HCT116 (cell line): ENCODE measurements at regions not wholly inside any gene's neighbourhood (a gene's known extent, or its start where the extent isn't known, plus 50 kb on each side); places are given as distances from the start of the nearest gene placed in this dataset.

Experiments used
- CEBPB ChIP-seq: IDR thresholded peaks from 2 replicates; pipeline ENCODE4 v1.6.1; 2012; ENCODE audit warnings: low read depth
- EZH2phosphoT487 ChIP-seq: fragments of 200-600 bp; IDR thresholded peaks from 2 replicates; pipeline ENCODE4 v1.6.1; 2018; ENCODE audit warnings: antibody characterized with exemption, borderline replicate concordance
- JUND ChIP-seq: IDR thresholded peaks from 2 replicates; pipeline ENCODE4 v1.6.1; 2012
- POLR2A ChIP-seq: IDR thresholded peaks from 2 replicates; pipeline ENCODE4 v1.7.0; 2011; ENCODE audit warnings: borderline replicate concordance; ENCODE audit not compliant: insufficient read depth, insufficient read length; ENCODE audit errors: extremely low read depth
- POLR2AphosphoS5 ChIP-seq: IDR thresholded peaks from 2 replicates; pipeline ENCODE4 v1.6.1; 2011; ENCODE audit warnings: mild to moderate bottlenecking, low read depth, low read length, moderate library complexity
- SP1 ChIP-seq: IDR thresholded peaks from 2 replicates; pipeline ENCODE4 v1.6.1; 2012; ENCODE audit warnings: low read depth
- YY1 ChIP-seq: IDR thresholded peaks from 2 replicates; pipeline ENCODE4 v1.6.1; 2011; ENCODE audit warnings: low read length, low read depth, moderate library complexity, mild to moderate bottlenecking; ENCODE audit not compliant: insufficient replicate concordance; ENCODE audit errors: extremely low read depth
- ZNF274 ChIP-seq: fragments of 200-500 bp; sonication (Bioruptor generic); IDR thresholded peaks from 2 replicates; pipeline ENCODE4 v1.6.1; 2014; ENCODE audit warnings: mild to moderate bottlenecking, low read depth, low read length, inconsistent platforms
- TF ChIP-seq, protein P1 (sequence below), 3 experiments: fragments of 200-600 bp in 1 of 3; sonication (generic) in 1 of 3; IDR thresholded peaks in 2 of 3; conservative IDR thresholded peaks in 1 of 3; 2 replicates each; pipeline ENCODE4 v1.5.1; 2012 to 2017; ENCODE audit warnings: low read depth in 2 of 3, low read length in 2 of 3, antibody characterized with exemption in 1 of 3, borderline replicate concordance in 1 of 3, control low read depth in 1 of 3, mild to moderate bottlenecking in 1 of 3, mixed read lengths in 1 of 3, mixed run types in 1 of 3, moderate library complexity in 1 of 3; ENCODE audit not compliant: insufficient read depth in 1 of 3
- TF ChIP-seq, protein P2 (sequence below): IDR thresholded peaks from 2 replicates; pipeline ENCODE4 v1.6.1; 2012; ENCODE audit warnings: low read depth
- TF ChIP-seq, protein P3 (sequence below): IDR thresholded peaks from 2 replicates; pipeline ENCODE4 v1.6.1; 2012

DNA sequence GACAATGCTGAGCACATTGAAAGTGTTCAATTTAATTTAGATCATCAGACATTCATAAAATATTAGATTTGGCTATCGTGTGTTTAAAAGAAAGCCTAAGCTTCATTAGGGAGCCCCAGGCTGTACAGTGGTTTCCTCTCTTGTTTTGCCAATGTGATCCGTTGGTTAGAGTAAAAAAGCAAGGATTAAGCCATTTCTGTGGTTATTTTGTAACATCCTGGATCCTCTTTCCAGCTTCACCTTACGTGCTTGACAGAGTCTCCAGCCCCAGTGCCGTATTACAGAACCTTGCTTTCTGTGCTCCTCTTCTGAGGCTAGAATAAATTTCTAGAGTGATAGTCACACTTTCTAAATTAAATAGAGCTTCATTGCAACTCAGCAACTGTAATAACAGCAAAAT lies 289.3 kb upstream of the LINC00305 start:
- no peak for TF ChIP-seq POLR2A
- no peak for TF ChIP-seq SP1
- TF ChIP-seq EZH2phosphoT487, result no peak
- TF ChIP-seq, protein P1, sequence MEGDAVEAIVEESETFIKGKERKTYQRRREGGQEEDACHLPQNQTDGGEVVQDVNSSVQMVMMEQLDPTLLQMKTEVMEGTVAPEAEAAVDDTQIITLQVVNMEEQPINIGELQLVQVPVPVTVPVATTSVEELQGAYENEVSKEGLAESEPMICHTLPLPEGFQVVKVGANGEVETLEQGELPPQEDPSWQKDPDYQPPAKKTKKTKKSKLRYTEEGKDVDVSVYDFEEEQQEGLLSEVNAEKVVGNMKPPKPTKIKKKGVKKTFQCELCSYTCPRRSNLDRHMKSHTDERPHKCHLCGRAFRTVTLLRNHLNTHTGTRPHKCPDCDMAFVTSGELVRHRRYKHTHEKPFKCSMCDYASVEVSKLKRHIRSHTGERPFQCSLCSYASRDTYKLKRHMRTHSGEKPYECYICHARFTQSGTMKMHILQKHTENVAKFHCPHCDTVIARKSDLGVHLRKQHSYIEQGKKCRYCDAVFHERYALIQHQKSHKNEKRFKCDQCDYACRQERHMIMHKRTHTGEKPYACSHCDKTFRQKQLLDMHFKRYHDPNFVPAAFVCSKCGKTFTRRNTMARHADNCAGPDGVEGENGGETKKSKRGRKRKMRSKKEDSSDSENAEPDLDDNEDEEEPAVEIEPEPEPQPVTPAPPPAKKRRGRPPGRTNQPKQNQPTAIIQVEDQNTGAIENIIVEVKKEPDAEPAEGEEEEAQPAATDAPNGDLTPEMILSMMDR (IDR thresholded peaks at IDR 0.05 in 2 of 3, conservative IDR thresholded peaks at IDR 0.05 in 1 of 3; ENCODE audit: borderline replicate concordance in 1 of 3, insufficient read depth in 1 of 3, low read depth in 2 of 3, low read length in 2 of 3), result no peak
- no peak for TF ChIP-seq POLR2AphosphoS5
- TF ChIP-seq JUND, result no peak
- TF ChIP-seq YY1, result no peak
- TF ChIP-seq ZNF274, result no peak
- TF ChIP-seq CEBPB, result no peak
- TF ChIP-seq, protein P2, sequence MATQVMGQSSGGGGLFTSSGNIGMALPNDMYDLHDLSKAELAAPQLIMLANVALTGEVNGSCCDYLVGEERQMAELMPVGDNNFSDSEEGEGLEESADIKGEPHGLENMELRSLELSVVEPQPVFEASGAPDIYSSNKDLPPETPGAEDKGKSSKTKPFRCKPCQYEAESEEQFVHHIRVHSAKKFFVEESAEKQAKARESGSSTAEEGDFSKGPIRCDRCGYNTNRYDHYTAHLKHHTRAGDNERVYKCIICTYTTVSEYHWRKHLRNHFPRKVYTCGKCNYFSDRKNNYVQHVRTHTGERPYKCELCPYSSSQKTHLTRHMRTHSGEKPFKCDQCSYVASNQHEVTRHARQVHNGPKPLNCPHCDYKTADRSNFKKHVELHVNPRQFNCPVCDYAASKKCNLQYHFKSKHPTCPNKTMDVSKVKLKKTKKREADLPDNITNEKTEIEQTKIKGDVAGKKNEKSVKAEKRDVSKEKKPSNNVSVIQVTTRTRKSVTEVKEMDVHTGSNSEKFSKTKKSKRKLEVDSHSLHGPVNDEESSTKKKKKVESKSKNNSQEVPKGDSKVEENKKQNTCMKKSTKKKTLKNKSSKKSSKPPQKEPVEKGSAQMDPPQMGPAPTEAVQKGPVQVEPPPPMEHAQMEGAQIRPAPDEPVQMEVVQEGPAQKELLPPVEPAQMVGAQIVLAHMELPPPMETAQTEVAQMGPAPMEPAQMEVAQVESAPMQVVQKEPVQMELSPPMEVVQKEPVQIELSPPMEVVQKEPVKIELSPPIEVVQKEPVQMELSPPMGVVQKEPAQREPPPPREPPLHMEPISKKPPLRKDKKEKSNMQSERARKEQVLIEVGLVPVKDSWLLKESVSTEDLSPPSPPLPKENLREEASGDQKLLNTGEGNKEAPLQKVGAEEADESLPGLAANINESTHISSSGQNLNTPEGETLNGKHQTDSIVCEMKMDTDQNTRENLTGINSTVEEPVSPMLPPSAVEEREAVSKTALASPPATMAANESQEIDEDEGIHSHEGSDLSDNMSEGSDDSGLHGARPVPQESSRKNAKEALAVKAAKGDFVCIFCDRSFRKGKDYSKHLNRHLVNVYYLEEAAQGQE, result no peak
- TF ChIP-seq, protein P3, sequence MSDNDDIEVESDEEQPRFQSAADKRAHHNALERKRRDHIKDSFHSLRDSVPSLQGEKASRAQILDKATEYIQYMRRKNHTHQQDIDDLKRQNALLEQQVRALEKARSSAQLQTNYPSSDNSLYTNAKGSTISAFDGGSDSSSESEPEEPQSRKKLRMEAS, result no peak
